Transverse colon (tissue), 4 donors: ENCODE measurements at regions not wholly inside any gene's neighbourhood (a gene's known extent, or its start where the extent isn't known, plus 50 kb on each side); places are given as distances from the start of the nearest gene placed in this dataset.

Experiments
- CTCF ChIP-seq, 5 experiments: fragments of 200-600 bp in 3 of 5; fragments of 450-650 bp in 2 of 5; sonication (generic) in 3 of 5; IDR thresholded peaks; 1 replicate in 2 of 5; 2 replicates in 3 of 5; pipeline ENCODE4 v1.5.1; 2016 to 2017; ENCODE audit warnings: antibody characterized with exemption in 5 of 5, inconsistent platforms in 3 of 5, mild to moderate bottlenecking in 2 of 5, moderate library complexity in 1 of 5
- POLR2A ChIP-seq: fragments of 450-650 bp; IDR thresholded peaks from one replicate; pipeline ENCODE4 v1.6.1; 2016; ENCODE audit warnings: antibody characterized with exemption, mild to moderate bottlenecking, moderate library complexity
- POLR2AphosphoS5 ChIP-seq, 3 donors: sonication (generic); formaldehyde crosslinking; IDR thresholded peaks; one replicate each; pipeline ENCODE4 v1.6.1; 2016; ENCODE audit warnings: antibody characterized with exemption in 3 of 3

GRCh38 chr13:76297331-76297730, 588.9 kb downstream of the KCTD12 start:
- TF ChIP-seq CTCF (IDR thresholded peaks at IDR 0.05) (no peak), POLR2A (no peak), POLR2AphosphoS5 (IDR thresholded peaks at IDR 0.05) (no peak)
